ENCODE measurements at regions not wholly inside any gene's neighbourhood (a gene's known extent, or its start where the extent isn't known, plus 50 kb on each side); places are given as distances from the start of the nearest gene placed in this dataset.
"Not testable (repeated sequence)": the region's sequence is repeated elsewhere in the genome, so short reads cannot be mapped to it uniquely, and the experiment has no call there.

DNA sequence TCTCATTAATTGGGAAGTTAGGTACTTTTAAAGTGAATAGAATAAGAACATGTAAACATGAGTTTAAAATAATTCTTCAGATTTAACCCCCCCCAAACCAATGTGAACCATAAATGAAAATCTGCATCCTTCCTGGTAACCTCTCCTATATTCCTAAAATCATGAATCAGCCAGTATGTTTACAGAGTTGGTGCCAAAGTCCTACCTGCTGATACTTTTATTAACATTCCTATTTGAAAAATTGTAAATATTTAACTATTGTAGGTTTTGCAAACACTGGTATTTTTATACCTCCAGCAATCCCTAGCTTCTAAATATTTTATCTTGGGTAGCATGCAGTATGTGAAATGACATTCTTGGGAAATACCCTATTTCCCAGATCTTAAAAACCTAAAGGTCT is 278.2 kb downstream of the RAB38 start:
- no peaks in the 10 kb centered on the region for H3K4me1 ChIP-seq (ENCODE audit: control insufficient read depth in 1 of 2, insufficient read depth in 1 of 2, low read depth in 1 of 2, low read length in 1 of 2)
- H3K4me3 ChIP-seq (ENCODE audit: low read depth in 1 of 2, low read length in 1 of 2): no peak overlapping the region
- no peak for TF ChIP-seq CTCF (IDR thresholded peaks at IDR 0.05)
- no peaks in the 10 kb centered on the region for H3K27me3 ChIP-seq
- no peaks in the 10 kb centered on the region for H3K9me3 ChIP-seq
- H3K36me3 ChIP-seq: no peaks in the 10 kb centered on the region
- H3K27ac ChIP-seq: no peak overlapping the region

- Histone ChIP-seq H3K4me3 (ENCODE audit: low read depth in 1 of 2, low read length in 1 of 2) (no peak overlapping the region), H3K9me3 (no peaks in the 10 kb centered on the region), H3K27ac (no peak overlapping the region), H3K36me3 (no peaks in the 10 kb centered on the region), H3K4me1 (ENCODE audit: control insufficient read depth in 1 of 2, insufficient read depth in 1 of 2, low read depth in 1 of 2, low read length in 1 of 2) (no peaks in the 10 kb centered on the region), H3K27me3 (no peaks in the 10 kb centered on the region)
- TF ChIP-seq CTCF (IDR thresholded peaks at IDR 0.05): no peak
Observed at GRCh38 chr11:87894961-87895360, 280.3 kb downstream of the RAB38 start.

- Histone ChIP-seq H3K4me1 (ENCODE audit: control insufficient read depth in 1 of 2, insufficient read depth in 1 of 2, low read depth in 1 of 2, low read length in 1 of 2) (no peaks in the 10 kb centered on the region), H3K36me3 (no peaks in the 10 kb centered on the region), H3K27me3 (no peaks in the 10 kb centered on the region), H3K27ac (no peak overlapping the region), H3K9me3 (no peaks in the 10 kb centered on the region), H3K4me3 (ENCODE audit: low read depth in 1 of 2, low read length in 1 of 2) (no peak overlapping the region)
- no peak for TF ChIP-seq CTCF (IDR thresholded peaks at IDR 0.05)
Observed at GRCh38 chr11:87892291-87892690, 283.0 kb downstream of the RAB38 start.

GRCh38 chr11:87889126-87889525 is 286.1 kb downstream of the RAB38 start:
- no peaks in the 10 kb centered on the region for H3K4me1 ChIP-seq (ENCODE audit: control insufficient read depth in 1 of 2, insufficient read depth in 1 of 2, low read depth in 1 of 2, low read length in 1 of 2)
- TF ChIP-seq CTCF (IDR thresholded peaks at IDR 0.05): no peak
- H3K4me3 ChIP-seq (ENCODE audit: low read depth in 1 of 2, low read length in 1 of 2): no peak overlapping the region
- no peaks in the 10 kb centered on the region for H3K36me3 ChIP-seq
- no peaks in the 10 kb centered on the region for H3K9me3 ChIP-seq
- no peak overlapping the region for H3K27ac ChIP-seq
- no peaks in the 10 kb centered on the region for H3K27me3 ChIP-seq

- not testable (repeated sequence) for H3K4me1 ChIP-seq (ENCODE audit: control insufficient read depth in 1 of 2, insufficient read depth in 1 of 2, low read depth in 1 of 2, low read length in 1 of 2); H3K27me3 ChIP-seq; H3K4me3 ChIP-seq (ENCODE audit: low read depth in 1 of 2, low read length in 1 of 2); H3K27ac ChIP-seq; H3K36me3 ChIP-seq; H3K9me3 ChIP-seq
Observed at GRCh38 chr11:87885084-87885483, 290.2 kb downstream of the RAB38 start.

- Histone ChIP-seq H3K4me1 (ENCODE audit: control insufficient read depth in 1 of 2, insufficient read depth in 1 of 2, low read depth in 1 of 2, low read length in 1 of 2) (no peaks in the 10 kb centered on the region), H3K36me3 (no peaks in the 10 kb centered on the region), H3K4me3 (ENCODE audit: low read depth in 1 of 2, low read length in 1 of 2) (no peak overlapping the region), H3K27ac (no peak overlapping the region), H3K27me3 (no peaks in the 10 kb centered on the region), H3K9me3 (no peaks in the 10 kb centered on the region)
- no peak for TF ChIP-seq CTCF (IDR thresholded peaks at IDR 0.05)
Observed at GRCh38 chr11:87879118-87879517, 296.1 kb downstream of the RAB38 start.

All from neutrophil (primary cell).